ENCODE measurements at regions not wholly inside any gene's neighbourhood (a gene's known extent, or its start where the extent isn't known, plus 50 kb on each side); places are given as distances from the start of the nearest gene placed in this dataset.

DNA sequence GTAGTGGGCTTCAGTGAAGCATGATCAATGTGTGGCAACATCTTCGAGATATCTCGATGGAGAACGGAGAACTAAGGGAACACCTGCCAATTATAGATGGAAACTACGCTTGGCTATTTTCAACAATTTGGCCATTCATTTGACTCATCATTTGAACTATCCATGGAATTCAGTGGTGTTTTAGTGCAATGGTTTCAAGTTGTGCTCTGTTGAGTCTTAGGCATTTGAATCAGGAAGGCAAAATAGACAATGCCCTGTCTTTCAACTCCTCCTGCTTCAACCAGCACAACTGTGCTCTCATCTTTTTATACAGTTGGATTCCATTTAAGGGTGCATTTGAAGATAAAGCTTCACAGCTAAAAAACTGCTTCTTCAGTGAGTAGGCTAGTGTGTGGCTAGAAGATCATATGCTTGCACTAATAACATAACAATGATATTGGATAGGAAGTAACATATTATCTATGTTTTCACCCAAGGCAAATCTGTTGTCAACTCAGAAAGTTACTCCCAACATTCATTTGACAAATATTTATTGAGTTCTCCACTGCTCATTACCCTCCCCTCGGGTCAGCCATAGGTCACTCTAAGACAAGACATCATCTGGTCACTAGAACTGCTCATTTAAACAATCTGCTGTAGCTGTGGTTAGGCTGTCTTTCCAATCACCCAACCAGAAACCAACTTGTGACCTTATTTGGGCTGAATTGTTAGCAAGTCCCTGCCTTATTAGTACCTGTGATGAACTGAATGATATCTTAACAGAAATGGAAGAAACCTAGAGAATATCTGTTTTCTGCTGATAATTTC lies 314.1 kb upstream of the SP4 start:
- no peak for DNase-seq (ENCODE audit: extremely low read depth, insufficient read length)
- Histone ChIP-seq H3K27me3 (replicated peaks; ENCODE audit: control insufficient read depth, insufficient read depth, low read length) (no peaks in the 10 kb centered on the region), H3K4me3 (replicated peaks; ENCODE audit: low read depth, low read length) (no peak overlapping the region), H3K36me3 (ENCODE audit: control insufficient read depth, insufficient read depth, low read length) (no peaks in the 10 kb centered on the region)
- TF ChIP-seq CTCF (IDR thresholded peaks at IDR 0.05; ENCODE audit: insufficient read depth, low read length, poor library complexity, severe bottlenecking): no peak

DNA sequence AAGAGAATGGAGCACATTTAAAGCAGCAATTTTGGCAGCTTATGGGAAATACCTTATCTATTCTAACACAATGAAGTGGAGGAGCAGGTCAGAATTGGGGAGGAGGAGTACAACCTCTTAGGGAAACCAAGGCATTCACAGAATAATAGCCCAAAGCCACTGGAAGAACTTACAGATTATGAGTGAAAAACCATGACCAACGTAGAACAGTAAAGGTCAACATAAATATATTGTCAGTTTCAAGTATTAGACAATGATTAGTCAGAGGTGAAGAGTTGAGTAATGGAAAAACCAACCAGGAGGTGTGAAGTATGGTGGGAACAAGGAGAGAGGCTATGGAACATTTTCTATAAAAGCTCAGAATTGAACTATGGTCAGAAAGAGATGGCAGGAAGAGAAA lies 304.3 kb upstream of the SP4 start:
- no peaks in the 10 kb centered on the region for H3K36me3 ChIP-seq (ENCODE audit: control insufficient read depth, insufficient read depth, low read length)
- TF ChIP-seq CTCF (IDR thresholded peaks at IDR 0.05; ENCODE audit: insufficient read depth, low read length, poor library complexity, severe bottlenecking): no peak
- no peaks in the 10 kb centered on the region for H3K27me3 ChIP-seq (replicated peaks; ENCODE audit: control insufficient read depth, insufficient read depth, low read length)
- DNase-seq (ENCODE audit: extremely low read depth, insufficient read length): no peak
- no peak overlapping the region for H3K4me3 ChIP-seq (replicated peaks; ENCODE audit: low read depth, low read length)

GRCh38 chr7:21125297-21125696 lies 302.6 kb upstream of the SP4 start:
- no peak for DNase-seq (ENCODE audit: extremely low read depth, insufficient read length)
- H3K36me3 ChIP-seq (ENCODE audit: control insufficient read depth, insufficient read depth, low read length): no peaks in the 10 kb centered on the region
- H3K27me3 ChIP-seq (replicated peaks; ENCODE audit: control insufficient read depth, insufficient read depth, low read length): no peaks in the 10 kb centered on the region
- TF ChIP-seq CTCF (IDR thresholded peaks at IDR 0.05; ENCODE audit: insufficient read depth, low read length, poor library complexity, severe bottlenecking): no peak
- no peak overlapping the region for H3K4me3 ChIP-seq (replicated peaks; ENCODE audit: low read depth, low read length)

DNA sequence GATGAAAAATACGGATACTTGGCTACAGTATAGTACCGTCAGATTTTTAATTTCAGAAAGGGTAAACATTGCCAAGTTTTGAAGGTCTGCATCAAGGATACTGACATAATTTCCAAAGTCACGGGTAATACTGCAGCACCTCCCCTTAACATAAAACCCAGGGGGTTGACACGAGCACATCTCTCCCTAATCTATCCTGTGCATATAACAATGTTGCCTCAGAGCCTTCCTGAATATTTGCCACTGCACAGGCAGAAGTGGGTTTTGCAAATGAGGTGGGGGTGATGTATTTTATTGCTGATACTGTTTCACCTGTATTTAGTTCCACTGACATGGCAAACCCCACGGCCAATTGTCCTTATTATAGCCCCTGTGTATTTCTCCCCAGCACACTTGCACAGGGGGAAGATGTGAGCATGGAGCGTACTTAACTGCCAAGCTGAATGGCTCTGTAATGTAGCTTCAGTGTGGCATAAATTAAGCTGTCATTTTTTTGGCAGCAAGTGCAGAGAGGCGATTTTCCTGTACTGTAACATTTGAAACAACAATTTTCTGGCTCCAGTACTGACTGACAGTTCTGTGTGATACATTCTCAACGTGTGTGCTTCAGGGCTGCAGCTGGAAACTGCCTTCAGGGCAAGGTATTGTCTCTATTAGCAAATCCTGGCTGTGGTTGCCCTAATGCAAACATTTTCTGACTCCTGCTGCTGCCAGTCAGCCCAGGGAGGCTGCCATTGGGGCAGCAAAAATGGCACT lies 299.6 kb upstream of the SP4 start:
- no peak for DNase-seq (ENCODE audit: extremely low read depth, insufficient read length)

GRCh38 chr7:21131897-21132296 lies 296.0 kb upstream of the SP4 start:
- Histone ChIP-seq H3K27me3 (replicated peaks; ENCODE audit: control insufficient read depth, insufficient read depth, low read length) (no peaks in the 10 kb centered on the region), H3K36me3 (ENCODE audit: control insufficient read depth, insufficient read depth, low read length) (no peaks in the 10 kb centered on the region), H3K4me3 (replicated peaks; ENCODE audit: low read depth, low read length) (no peak overlapping the region)
- TF ChIP-seq CTCF (IDR thresholded peaks at IDR 0.05; ENCODE audit: insufficient read depth, low read length, poor library complexity, severe bottlenecking): no peak
- DNase-seq (ENCODE audit: extremely low read depth, insufficient read length): no peak

More for the DNA sequence above, 299.6 kb upstream of the SP4 start:
- Histone ChIP-seq H3K36me3 (ENCODE audit: control insufficient read depth, insufficient read depth, low read length) (no peaks in the 10 kb centered on the region), H3K4me3 (replicated peaks; ENCODE audit: low read depth, low read length) (no peak overlapping the region), H3K27me3 (replicated peaks; ENCODE audit: control insufficient read depth, insufficient read depth, low read length) (no peaks in the 10 kb centered on the region)
- no peak for TF ChIP-seq CTCF (IDR thresholded peaks at IDR 0.05; ENCODE audit: insufficient read depth, low read length, poor library complexity, severe bottlenecking)
